Lower leg skin (tissue), 3 donors: ENCODE measurements at regions not wholly inside any gene's neighbourhood (a gene's known extent, or its start where the extent isn't known, plus 50 kb on each side); places are given as distances from the start of the nearest gene placed in this dataset.

ENCODE experiments used
- POLR2A ChIP-seq, 2 donors: fragments of 450-650 bp; IDR thresholded peaks; one replicate each; pipeline ENCODE4 v1.6.1; 2016 to 2017; ENCODE audit warnings: antibody characterized with exemption in 2 of 2, mild to moderate bottlenecking in 1 of 2, moderate library complexity in 1 of 2
- TF ChIP-seq, protein P1 (sequence below), 3 donors: fragments of 450-650 bp; IDR thresholded peaks; one replicate each; pipeline ENCODE4 v1.5.1; 2016; ENCODE audit warnings: antibody characterized with exemption in 3 of 3, mild to moderate bottlenecking in 3 of 3, moderate library complexity in 2 of 3

GRCh38 chr16:64346080-64346479 lies 775.8 kb downstream of the CDH11 start:
- TF ChIP-seq, protein P1, sequence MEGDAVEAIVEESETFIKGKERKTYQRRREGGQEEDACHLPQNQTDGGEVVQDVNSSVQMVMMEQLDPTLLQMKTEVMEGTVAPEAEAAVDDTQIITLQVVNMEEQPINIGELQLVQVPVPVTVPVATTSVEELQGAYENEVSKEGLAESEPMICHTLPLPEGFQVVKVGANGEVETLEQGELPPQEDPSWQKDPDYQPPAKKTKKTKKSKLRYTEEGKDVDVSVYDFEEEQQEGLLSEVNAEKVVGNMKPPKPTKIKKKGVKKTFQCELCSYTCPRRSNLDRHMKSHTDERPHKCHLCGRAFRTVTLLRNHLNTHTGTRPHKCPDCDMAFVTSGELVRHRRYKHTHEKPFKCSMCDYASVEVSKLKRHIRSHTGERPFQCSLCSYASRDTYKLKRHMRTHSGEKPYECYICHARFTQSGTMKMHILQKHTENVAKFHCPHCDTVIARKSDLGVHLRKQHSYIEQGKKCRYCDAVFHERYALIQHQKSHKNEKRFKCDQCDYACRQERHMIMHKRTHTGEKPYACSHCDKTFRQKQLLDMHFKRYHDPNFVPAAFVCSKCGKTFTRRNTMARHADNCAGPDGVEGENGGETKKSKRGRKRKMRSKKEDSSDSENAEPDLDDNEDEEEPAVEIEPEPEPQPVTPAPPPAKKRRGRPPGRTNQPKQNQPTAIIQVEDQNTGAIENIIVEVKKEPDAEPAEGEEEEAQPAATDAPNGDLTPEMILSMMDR (IDR thresholded peaks at IDR 0.05), result no peak
- TF ChIP-seq POLR2A (IDR thresholded peaks at IDR 0.05), result no peak
